ENCODE measurements at regions not wholly inside any gene's neighbourhood (a gene's known extent, or its start where the extent isn't known, plus 50 kb on each side); places are given as distances from the start of the nearest gene placed in this dataset.

DNA sequence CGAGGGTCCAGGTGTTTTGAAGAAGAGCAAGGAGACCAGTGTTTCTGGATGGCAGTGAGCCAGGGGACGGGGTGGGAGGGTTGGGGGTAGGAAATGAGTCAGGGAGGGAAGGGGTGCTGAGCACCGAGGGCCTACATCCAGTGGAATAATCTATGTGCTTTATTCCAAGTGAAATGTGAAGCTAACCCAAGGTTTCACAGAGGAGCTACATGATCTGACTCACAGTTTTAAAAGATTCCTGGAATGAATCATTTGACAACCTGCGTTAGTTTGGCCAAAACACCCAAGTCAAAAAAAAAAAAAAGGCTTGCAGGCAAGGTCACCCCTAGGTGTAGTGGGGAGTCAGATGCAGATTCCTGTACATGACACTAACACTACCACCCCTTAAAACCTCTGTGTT lies 419.7 kb upstream of the MEX3C start (continued):
- TF ChIP-seq PATZ1 (CRISPR knock-in tag; IDR thresholded peaks at IDR 0.05; ENCODE audit: borderline replicate concordance) (no peak), TOX (CRISPR knock-in tag; IDR thresholded peaks at IDR 0.05; ENCODE audit: borderline replicate concordance) (no peak), CREB5 (CRISPR knock-in tag; IDR thresholded peaks at IDR 0.05; ENCODE audit: low read depth) (no peak), RARB (CRISPR knock-in tag; IDR thresholded peaks at IDR 0.05) (no peak), ZNF8 (CRISPR knock-in tag; IDR thresholded peaks at IDR 0.05) (no peak), GLIS3 (CRISPR knock-in tag; IDR thresholded peaks at IDR 0.05) (no peak), ZNF70 (CRISPR knock-in tag; IDR thresholded peaks at IDR 0.05) (no peak)

DNA sequence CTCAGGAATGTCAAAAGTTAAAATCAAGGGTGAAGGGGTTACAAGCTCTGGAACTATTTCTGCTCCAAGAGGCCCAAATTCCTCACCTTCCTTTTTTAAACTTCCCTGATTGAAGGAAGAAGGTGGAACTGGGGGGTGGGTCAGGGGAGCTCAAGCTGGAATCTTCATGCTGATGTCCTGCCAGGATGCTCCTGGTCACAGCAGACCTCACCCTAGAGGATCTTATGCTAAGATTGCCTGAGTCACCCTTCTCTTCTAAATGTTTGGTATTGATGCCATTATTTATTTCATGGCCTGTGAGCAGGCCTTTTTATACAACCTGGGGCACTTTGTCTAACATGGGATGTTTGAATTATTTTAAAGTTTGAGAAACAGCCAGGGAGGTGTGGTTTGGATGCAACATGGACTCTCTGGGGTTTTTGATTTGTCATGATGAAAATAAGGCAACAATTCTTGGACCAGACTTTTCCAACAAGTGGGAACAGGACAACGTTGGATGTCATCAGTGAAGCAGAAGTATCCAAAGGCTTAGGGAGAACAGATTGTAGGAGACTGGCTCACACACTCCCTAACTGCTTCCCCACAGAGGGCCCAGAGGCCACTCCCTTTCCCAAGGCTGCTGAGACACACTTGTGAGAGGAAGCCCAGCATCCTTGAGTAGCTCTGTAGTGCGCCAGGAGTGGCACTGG lies 420.2 kb upstream of the MEX3C start:
- no peak for TF ChIP-seq ESRRG (CRISPR knock-in tag; IDR thresholded peaks at IDR 0.05)
- TF ChIP-seq ARNTL (CRISPR knock-in tag; IDR thresholded peaks at IDR 0.05; ENCODE audit: borderline replicate concordance, low read depth): no peak
- TF ChIP-seq, protein P1, sequence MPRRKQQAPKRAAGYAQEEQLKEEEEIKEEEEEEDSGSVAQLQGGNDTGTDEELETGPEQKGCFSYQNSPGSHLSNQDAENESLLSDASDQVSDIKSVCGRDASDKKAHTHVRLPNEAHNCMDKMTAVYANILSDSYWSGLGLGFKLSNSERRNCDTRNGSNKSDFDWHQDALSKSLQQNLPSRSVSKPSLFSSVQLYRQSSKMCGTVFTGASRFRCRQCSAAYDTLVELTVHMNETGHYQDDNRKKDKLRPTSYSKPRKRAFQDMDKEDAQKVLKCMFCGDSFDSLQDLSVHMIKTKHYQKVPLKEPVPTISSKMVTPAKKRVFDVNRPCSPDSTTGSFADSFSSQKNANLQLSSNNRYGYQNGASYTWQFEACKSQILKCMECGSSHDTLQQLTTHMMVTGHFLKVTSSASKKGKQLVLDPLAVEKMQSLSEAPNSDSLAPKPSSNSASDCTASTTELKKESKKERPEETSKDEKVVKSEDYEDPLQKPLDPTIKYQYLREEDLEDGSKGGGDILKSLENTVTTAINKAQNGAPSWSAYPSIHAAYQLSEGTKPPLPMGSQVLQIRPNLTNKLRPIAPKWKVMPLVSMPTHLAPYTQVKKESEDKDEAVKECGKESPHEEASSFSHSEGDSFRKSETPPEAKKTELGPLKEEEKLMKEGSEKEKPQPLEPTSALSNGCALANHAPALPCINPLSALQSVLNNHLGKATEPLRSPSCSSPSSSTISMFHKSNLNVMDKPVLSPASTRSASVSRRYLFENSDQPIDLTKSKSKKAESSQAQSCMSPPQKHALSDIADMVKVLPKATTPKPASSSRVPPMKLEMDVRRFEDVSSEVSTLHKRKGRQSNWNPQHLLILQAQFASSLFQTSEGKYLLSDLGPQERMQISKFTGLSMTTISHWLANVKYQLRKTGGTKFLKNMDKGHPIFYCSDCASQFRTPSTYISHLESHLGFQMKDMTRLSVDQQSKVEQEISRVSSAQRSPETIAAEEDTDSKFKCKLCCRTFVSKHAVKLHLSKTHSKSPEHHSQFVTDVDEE (CRISPR knock-in tag; IDR thresholded peaks at IDR 0.05): no peak
- no peak for TF ChIP-seq SNAI2 (CRISPR knock-in tag; IDR thresholded peaks at IDR 0.05)
- TF ChIP-seq PPARA (CRISPR knock-in tag; IDR thresholded peaks at IDR 0.05; ENCODE audit: borderline replicate concordance): no peak
- no peak for TF ChIP-seq POU6F1 (CRISPR knock-in tag; IDR thresholded peaks at IDR 0.05; ENCODE audit: borderline replicate concordance, low read depth)
- no peak for TF ChIP-seq ZFP3 (CRISPR knock-in tag; IDR thresholded peaks at IDR 0.05)
- TF ChIP-seq TCF4 (CRISPR knock-in tag; IDR thresholded peaks at IDR 0.05; ENCODE audit: borderline replicate concordance): no peak
- no peak for TF ChIP-seq CREB5 (CRISPR knock-in tag; IDR thresholded peaks at IDR 0.05; ENCODE audit: low read depth)
- TF ChIP-seq BACH2 (CRISPR knock-in tag; IDR thresholded peaks at IDR 0.05; ENCODE audit: borderline replicate concordance): no peak
- no peak for TF ChIP-seq RARB (CRISPR knock-in tag; IDR thresholded peaks at IDR 0.05)
- no peak for TF ChIP-seq ZNF565 (CRISPR knock-in tag; conservative IDR thresholded peaks at IDR 0.05; ENCODE audit: low read depth)
- TF ChIP-seq PATZ1 (CRISPR knock-in tag; IDR thresholded peaks at IDR 0.05; ENCODE audit: borderline replicate concordance): no peak
- TF ChIP-seq ISL1 (CRISPR knock-in tag; IDR thresholded peaks at IDR 0.05): no peak
- no peak for TF ChIP-seq ZFP30 (CRISPR knock-in tag; IDR thresholded peaks at IDR 0.05)
- no peak for TF ChIP-seq CSDC2 (CRISPR knock-in tag; IDR thresholded peaks at IDR 0.05)
- no peak for TF ChIP-seq OSR1 (CRISPR knock-in tag; IDR thresholded peaks at IDR 0.05)
- no peak for TF ChIP-seq ZC3H10 (CRISPR knock-in tag; IDR thresholded peaks at IDR 0.05)
- no peak for TF ChIP-seq TOX (CRISPR knock-in tag; IDR thresholded peaks at IDR 0.05; ENCODE audit: borderline replicate concordance)
- no peak for ATAC-seq

Measured in SK-N-SH treated with all-trans-retinoic acid at 6 μM for 48 hours (cell line).